Hepatocyte (in vitro differentiated cells): ENCODE measurements at regions not wholly inside any gene's neighbourhood (a gene's known extent, or its start where the extent isn't known, plus 50 kb on each side); places are given as distances from the start of the nearest gene placed in this dataset.

ENCODE experiments used
- DNase-seq: peaks from one replicate; pipeline ENCODE4 v3.0.0-alpha.2; 2016; ENCODE audit warnings: low spot score
- H2AFZ ChIP-seq: fragments of 200-600 bp; sonication (generic); 2 replicates; pipeline ENCODE4 v1.6.0; 2016; ENCODE audit warnings: antibody characterized with exemption, mild to moderate bottlenecking
- H3K27ac ChIP-seq: fragments of 200-600 bp; sonication (generic); 2 replicates; pipeline ENCODE4 v1.5.1; 2016; ENCODE audit warnings: mild to moderate bottlenecking
- H3K27me3 ChIP-seq: fragments of 200-600 bp; sonication (generic); 2 replicates; pipeline ENCODE4 v1.6.1; 2016
- H3K36me3 ChIP-seq: fragments of 200-600 bp; sonication (generic); replicated peaks from 2 replicates; pipeline ENCODE4 v1.5.1; 2016; ENCODE audit warnings: low read depth; ENCODE audit not compliant: insufficient read depth
- H3K4me1 ChIP-seq: fragments of 200-600 bp; sonication (generic); 2 replicates; pipeline ENCODE4 v1.5.1; 2016; ENCODE audit warnings: mild to moderate bottlenecking, moderate library complexity; ENCODE audit not compliant: insufficient read depth
- H3K4me2 ChIP-seq: fragments of 200-600 bp; sonication (generic); 2 replicates; pipeline ENCODE4 v1.6.0; 2016
- H3K4me3 ChIP-seq: fragments of 200-600 bp; sonication (generic); 2 replicates; pipeline ENCODE4 v1.5.1; 2016; ENCODE audit warnings: mild to moderate bottlenecking
- H3K79me2 ChIP-seq: fragments of 200-600 bp; sonication (generic); 2 replicates; pipeline ENCODE4 v1.6.0; 2017; ENCODE audit warnings: mild to moderate bottlenecking
- H3K9me2 ChIP-seq: fragments of 200-600 bp; sonication (generic); replicated peaks from 2 replicates; pipeline ENCODE4 v1.6.0; 2017; ENCODE audit warnings: mild to moderate bottlenecking; ENCODE audit not compliant: insufficient read depth
- H3K9me3 ChIP-seq: fragments of 200-600 bp; sonication (generic); 2 replicates; pipeline ENCODE4 v1.5.1; 2016; ENCODE audit warnings: low read depth, mild to moderate bottlenecking
- H4K20me1 ChIP-seq: fragments of 200-600 bp; sonication (generic); 2 replicates; pipeline ENCODE4 v1.6.0; 2016; ENCODE audit warnings: mild to moderate bottlenecking; ENCODE audit not compliant: insufficient read depth, poor library complexity, severe bottlenecking
- EZH2 ChIP-seq: fragments of 200-600 bp; sonication (generic); IDR thresholded peaks from 2 replicates; pipeline ENCODE4 v1.6.1; 2016; ENCODE audit warnings: antibody characterized with exemption, mild to moderate bottlenecking, borderline replicate concordance
- EZH2phosphoT487 ChIP-seq: fragments of 200-600 bp; sonication (generic); IDR thresholded peaks from one replicate; pipeline ENCODE4 v1.6.1; 2018; ENCODE audit warnings: antibody characterized with exemption, mild to moderate bottlenecking, low read depth, moderate library complexity; ENCODE audit not compliant: unreplicated experiment, severe bottlenecking
- WGBS: methylation state at CpG from one replicate; pipeline ENCODE4 v1.1.6; 2016; ENCODE audit warnings: low lambda C conversion rate; ENCODE audit errors: missing lambda C conversion rate; 5-methylcytosine and 5-hydroxymethylcytosine counted together
- TF ChIP-seq, protein P1 (sequence below): fragments of 200-600 bp; sonication (generic); IDR thresholded peaks from 2 replicates; pipeline ENCODE4 v1.5.1; 2016; ENCODE audit warnings: antibody characterized with exemption, mild to moderate bottlenecking; ENCODE audit not compliant: poor library complexity

DNA sequence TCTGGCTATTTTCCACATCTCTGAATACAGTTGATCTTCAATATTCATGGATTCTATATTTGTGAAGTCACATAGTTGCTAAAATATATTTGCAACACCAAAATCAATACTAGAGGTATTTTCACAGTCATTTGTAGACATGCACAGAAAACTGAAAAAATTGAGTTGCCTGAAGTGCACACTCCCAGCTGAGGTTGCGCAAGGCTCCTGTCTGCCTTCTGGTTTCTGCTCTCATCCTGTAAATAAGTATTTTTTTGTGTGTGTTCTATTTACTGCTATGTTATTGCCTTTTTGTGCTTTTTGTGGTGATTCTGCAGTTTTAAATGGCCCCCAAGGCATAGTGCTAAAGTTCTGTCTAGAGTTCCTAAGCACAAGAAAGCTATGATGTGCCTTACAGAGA is 371.1 kb upstream of the GRAMD2B start:
- Histone ChIP-seq H3K79me2 (no peaks in the 10 kb centered on the region), H3K9me2 (no peaks in the 10 kb centered on the region), H3K4me1 (peaks cover 8% of the 10 kb centered on the region), H3K36me3 (no peaks in the 10 kb centered on the region), H2AFZ (no peak overlapping the region), H3K9me3 (no peaks in the 10 kb centered on the region), H3K27me3 (no peaks in the 10 kb centered on the region), H3K4me2 (no peak overlapping the region), H4K20me1 (no peaks in the 10 kb centered on the region), H3K4me3 (no peak overlapping the region), H3K27ac (no peak overlapping the region)
- no peak for TF ChIP-seq EZH2
- TF ChIP-seq, protein P1, sequence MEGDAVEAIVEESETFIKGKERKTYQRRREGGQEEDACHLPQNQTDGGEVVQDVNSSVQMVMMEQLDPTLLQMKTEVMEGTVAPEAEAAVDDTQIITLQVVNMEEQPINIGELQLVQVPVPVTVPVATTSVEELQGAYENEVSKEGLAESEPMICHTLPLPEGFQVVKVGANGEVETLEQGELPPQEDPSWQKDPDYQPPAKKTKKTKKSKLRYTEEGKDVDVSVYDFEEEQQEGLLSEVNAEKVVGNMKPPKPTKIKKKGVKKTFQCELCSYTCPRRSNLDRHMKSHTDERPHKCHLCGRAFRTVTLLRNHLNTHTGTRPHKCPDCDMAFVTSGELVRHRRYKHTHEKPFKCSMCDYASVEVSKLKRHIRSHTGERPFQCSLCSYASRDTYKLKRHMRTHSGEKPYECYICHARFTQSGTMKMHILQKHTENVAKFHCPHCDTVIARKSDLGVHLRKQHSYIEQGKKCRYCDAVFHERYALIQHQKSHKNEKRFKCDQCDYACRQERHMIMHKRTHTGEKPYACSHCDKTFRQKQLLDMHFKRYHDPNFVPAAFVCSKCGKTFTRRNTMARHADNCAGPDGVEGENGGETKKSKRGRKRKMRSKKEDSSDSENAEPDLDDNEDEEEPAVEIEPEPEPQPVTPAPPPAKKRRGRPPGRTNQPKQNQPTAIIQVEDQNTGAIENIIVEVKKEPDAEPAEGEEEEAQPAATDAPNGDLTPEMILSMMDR = no peak
- no peak for TF ChIP-seq EZH2phosphoT487
- WGBS = 100% methylated on average over 1 of the region's 1 CpG
- no peak for DNase-seq

DNA sequence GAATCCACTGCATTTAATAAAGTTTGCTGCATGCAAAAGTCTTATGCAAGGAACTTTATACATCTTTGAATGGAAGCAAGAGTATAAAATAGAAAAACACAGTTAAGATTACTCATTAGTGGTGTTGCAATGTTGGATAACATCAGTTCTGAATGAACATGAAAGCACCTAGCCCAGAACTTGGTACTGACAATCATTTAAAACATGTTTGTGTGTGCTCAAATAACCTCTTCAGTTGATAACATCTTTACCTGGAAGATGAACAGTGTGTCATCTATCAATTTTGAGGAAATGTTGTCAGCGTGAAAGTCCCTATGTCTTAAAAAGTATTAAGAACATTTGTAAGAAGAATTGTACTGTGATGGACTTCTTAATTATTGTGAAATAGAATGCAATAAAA is 370.4 kb upstream of the GRAMD2B start:
- Histone ChIP-seq H2AFZ (no peak overlapping the region), H3K27ac (no peak overlapping the region), H3K36me3 (no peaks in the 10 kb centered on the region), H3K4me3 (no peak overlapping the region), H3K4me2 (no peak overlapping the region), H3K9me2 (no peaks in the 10 kb centered on the region), H3K79me2 (no peaks in the 10 kb centered on the region), H3K9me3 (no peaks in the 10 kb centered on the region), H3K4me1 (peaks cover 8% of the 10 kb centered on the region), H4K20me1 (no peaks in the 10 kb centered on the region), H3K27me3 (no peaks in the 10 kb centered on the region)
- TF ChIP-seq EZH2 = no peak
- TF ChIP-seq, protein P1 = no peak
- no peak for TF ChIP-seq EZH2phosphoT487
- no peak for DNase-seq
- 88% methylated on average over 1 of the region's 1 CpG for WGBS

DNA sequence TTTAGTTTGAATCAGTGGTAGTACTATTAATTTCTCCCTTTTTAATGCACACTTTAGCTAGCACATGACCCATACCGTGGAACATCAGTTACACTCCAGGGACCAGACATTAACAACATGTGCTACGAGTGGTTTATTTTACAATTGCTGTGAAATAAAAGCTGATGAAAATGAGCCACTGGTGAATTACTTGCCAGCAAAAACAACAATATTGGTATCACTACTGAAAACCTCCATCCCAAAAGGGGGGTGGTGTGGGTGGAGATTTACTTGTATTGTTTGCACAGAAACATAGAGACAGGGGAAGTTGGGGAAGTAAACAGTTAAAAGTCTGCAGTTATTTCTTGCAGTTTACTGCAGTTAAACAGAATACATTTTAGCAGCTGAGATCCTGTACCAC is 369.6 kb upstream of the GRAMD2B start:
- Histone ChIP-seq H3K9me3 (no peaks in the 10 kb centered on the region), H3K9me2 (no peaks in the 10 kb centered on the region), H3K27ac (no peak overlapping the region), H3K79me2 (no peaks in the 10 kb centered on the region), H3K4me1 (peaks cover 8% of the 10 kb centered on the region), H4K20me1 (no peaks in the 10 kb centered on the region), H2AFZ (no peak overlapping the region), H3K4me2 (no peak overlapping the region), H3K36me3 (no peaks in the 10 kb centered on the region), H3K4me3 (no peak overlapping the region), H3K27me3 (no peaks in the 10 kb centered on the region)
- TF ChIP-seq EZH2phosphoT487 = no peak
- TF ChIP-seq EZH2 = no peak
- TF ChIP-seq, protein P1 = no peak
- WGBS = 74% methylated on average over 2 of the region's 2 CpGs
- no peak for DNase-seq
